ENCODE measurements at regions not wholly inside any gene's neighbourhood (a gene's known extent, or its start where the extent isn't known, plus 50 kb on each side); places are given as distances from the start of the nearest gene placed in this dataset.
"Not testable (repeated sequence)": the region's sequence is repeated elsewhere in the genome, so short reads cannot be mapped to it uniquely, and the experiment has no call there.

GRCh38 chr3:191148131-191148530 is 50.9 kb upstream of the OSTN start:
- FAIRE-seq: no peak
- DNase-seq (ENCODE audit: insufficient read length, low spot score): no peak

- DNase-seq (ENCODE audit: insufficient read length, low spot score) (no peak), FAIRE-seq (no peak)
Measured at GRCh38 chr3:191143224-191143623, 55.8 kb upstream of the OSTN start.

- no peak for FAIRE-seq
- DNase-seq (ENCODE audit: insufficient read length, low spot score): no peak
Measured at GRCh38 chr3:191141728-191142127, 57.3 kb upstream of the OSTN start.

GRCh38 chr3:191139736-191140135 is 59.3 kb upstream of the OSTN start:
- DNase-seq (ENCODE audit: insufficient read length, low spot score) (peak; percentile 20), FAIRE-seq (peak; percentile 82)

GRCh38 chr3:191138937-191139336 is 60.1 kb upstream of the OSTN start:
- DNase-seq (ENCODE audit: insufficient read length, low spot score): no peak
- peak; percentile 84 for FAIRE-seq

GRCh38 chr3:191137708-191138107 is 61.3 kb upstream of the OSTN start:
- no peak for DNase-seq (ENCODE audit: insufficient read length, low spot score)
- FAIRE-seq: peak; percentile 82

GRCh38 chr3:191136347-191136746 is 62.7 kb upstream of the OSTN start:
- peak; percentile 71 for FAIRE-seq
- no peak for DNase-seq (ENCODE audit: insufficient read length, low spot score)

GRCh38 chr3:191135175-191135574 is 63.9 kb upstream of the OSTN start:
- no peak for FAIRE-seq
- no peak for DNase-seq (ENCODE audit: insufficient read length, low spot score)

- no peak for DNase-seq (ENCODE audit: insufficient read length, low spot score)
- FAIRE-seq: no peak
Measured at GRCh38 chr3:191133359-191133758, 65.7 kb upstream of the OSTN start.

GRCh38 chr3:191131305-191131704 is 67.7 kb upstream of the OSTN start:
- FAIRE-seq (no peak), DNase-seq (ENCODE audit: insufficient read length, low spot score) (no peak)

- FAIRE-seq: not testable (repeated sequence)
Measured at GRCh38 chr3:191124891-191125290, 74.2 kb upstream of the OSTN start.

GRCh38 chr3:191123946-191124345 is 75.1 kb upstream of the OSTN start:
- FAIRE-seq: no peak
- no peak for DNase-seq (ENCODE audit: insufficient read length, low spot score)

More at GRCh38 chr3:191124891-191125290, 74.2 kb upstream of the OSTN start:
- not testable (repeated sequence) for DNase-seq (ENCODE audit: insufficient read length, low spot score)

GRCh38 chr3:191123231-191123630 is 75.8 kb upstream of the OSTN start:
- FAIRE-seq (no peak), DNase-seq (ENCODE audit: insufficient read length, low spot score) (no peak)

GRCh38 chr3:191120447-191121298 is 78.4 kb upstream of the OSTN start:
- DNase-seq (ENCODE audit: insufficient read length, low spot score): no peak
- FAIRE-seq: peak; percentile 85

- DNase-seq (ENCODE audit: insufficient read length, low spot score): no peak
- peak; percentile 80 for FAIRE-seq
Measured at GRCh38 chr3:191119415-191120295, 79.4 kb upstream of the OSTN start.

- DNase-seq (ENCODE audit: insufficient read length, low spot score) (no peak), FAIRE-seq (no peak)
Measured at GRCh38 chr3:191111722-191112121, 87.3 kb upstream of the OSTN start.

GRCh38 chr3:191105418-191105817 is 93.6 kb upstream of the OSTN start:
- DNase-seq (ENCODE audit: insufficient read length, low spot score) (no peak), FAIRE-seq (peak; percentile 59)

- DNase-seq (ENCODE audit: insufficient read length, low spot score) (no peak), FAIRE-seq (no peak)
Measured at GRCh38 chr3:191100516-191100915, 98.5 kb upstream of the OSTN start.

- no peak for DNase-seq (ENCODE audit: insufficient read length, low spot score)
- FAIRE-seq: no peak
Measured at GRCh38 chr3:191094057-191094845, 104.8 kb upstream of the OSTN start.

- DNase-seq (ENCODE audit: insufficient read length, low spot score): no peak
- FAIRE-seq: no peak
Measured at GRCh38 chr3:191087391-191087790, 111.7 kb upstream of the OSTN start.

- DNase-seq (ENCODE audit: insufficient read length, low spot score): no peak
Measured at GRCh38 chr3:191085091-191085490, 114.0 kb upstream of the OSTN start.

More at GRCh38 chr3:191085091-191085490, 114.0 kb upstream of the OSTN start:
- FAIRE-seq: no peak

Data from GM19239 (cell line).